ENCODE measurements at regions not wholly inside any gene's neighbourhood (a gene's known extent, or its start where the extent isn't known, plus 50 kb on each side); places are given as distances from the start of the nearest gene placed in this dataset.

GRCh38 chr10:123464430-123465323, 201.5 kb upstream of the GPR26 start:
- no peak overlapping the region for H3K4me3 Mint-ChIP-seq
- H3K27ac Mint-ChIP-seq, result no peak overlapping the region
- peaks cover 0 to 14% of the 10 kb centered on the region in 2 experiments for H3K27me3 ChIP-seq (replicated peaks in 1 of 2; ENCODE audit: control insufficient read depth in 2 of 2, extremely low read depth in 1 of 2, insufficient read depth in 2 of 2, low read length in 1 of 2)
- no peaks in the 10 kb centered on the region for H3K9me3 Mint-ChIP-seq
- no peaks in the 10 kb centered on the region for H3K4me1 Mint-ChIP-seq
- CTCF ChIA-PET, result no interaction called here
- ATAC-seq (replicated peaks in 1 of 4) (no peak), DNase-seq (no peak)
- no peak overlapping the region for H3K4me3 ChIP-seq (ENCODE audit: control insufficient read depth in 1 of 2, extremely low read depth in 1 of 2, low read length in 1 of 2)
- peaks cover 10 to 23% of the 10 kb centered on the region in 2 donors for H3K27me3 Mint-ChIP-seq
- H3K36me3 Mint-ChIP-seq, result no peaks in the 10 kb centered on the region
- H3K4me1 ChIP-seq (ENCODE audit: control insufficient read depth in 1 of 2, extremely low read depth in 1 of 2, insufficient read depth in 2 of 2, low read length in 2 of 2), result no peaks in the 10 kb centered on the region
- H3K9me3 ChIP-seq, result no peaks in the 10 kb centered on the region
- POLR2A ChIA-PET, result no interaction called here
- H3K27ac ChIP-seq (ENCODE audit: low read length), result no peak overlapping the region
- 42% methylated on average over 2 of the region's 3 CpGs for WGBS (ENCODE audit: insufficient coverage)
- no peaks in the 10 kb centered on the region for H3K36me3 ChIP-seq (ENCODE audit: control insufficient read depth in 2 of 2, extremely low read depth in 1 of 2, insufficient read depth in 1 of 2, low read length in 1 of 2)

GRCh38 chr10:123470336-123470921, 195.7 kb upstream of the GPR26 start:
- no peak overlapping the region for H3K27ac Mint-ChIP-seq
- peaks cover 0 to 18% of the 10 kb centered on the region in 2 experiments for H3K27me3 ChIP-seq (replicated peaks in 1 of 2; ENCODE audit: control insufficient read depth in 2 of 2, extremely low read depth in 1 of 2, insufficient read depth in 2 of 2, low read length in 1 of 2)
- H3K4me3 Mint-ChIP-seq, result no peak overlapping the region
- no peaks in the 10 kb centered on the region for H3K4me1 Mint-ChIP-seq
- no peaks in the 10 kb centered on the region for H3K9me3 Mint-ChIP-seq
- H3K9me3 ChIP-seq, result no peaks in the 10 kb centered on the region
- peaks cover 19% of the 10 kb centered on the region in 2 donors for H3K27me3 Mint-ChIP-seq
- no peak overlapping the region for H3K4me3 ChIP-seq (ENCODE audit: control insufficient read depth in 1 of 2, extremely low read depth in 1 of 2, low read length in 1 of 2)
- DNase-seq, result no peak
- WGBS (ENCODE audit: insufficient coverage), result 82% methylated on average over 2 of the region's 7 CpGs
- H3K36me3 ChIP-seq (ENCODE audit: control insufficient read depth in 2 of 2, extremely low read depth in 1 of 2, insufficient read depth in 1 of 2, low read length in 1 of 2), result no peaks in the 10 kb centered on the region
- POLR2A ChIA-PET, result no interaction called here
- H3K4me1 ChIP-seq (ENCODE audit: control insufficient read depth in 1 of 2, extremely low read depth in 1 of 2, insufficient read depth in 2 of 2, low read length in 2 of 2), result no peaks in the 10 kb centered on the region
- CTCF ChIA-PET, result no interaction called here
- no peak overlapping the region for H3K27ac ChIP-seq (ENCODE audit: low read length)
- ATAC-seq (replicated peaks in 1 of 4), result no peak
- H3K36me3 Mint-ChIP-seq, result no peaks in the 10 kb centered on the region

GRCh38 chr10:123471811-123472210, 194.3 kb upstream of the GPR26 start:
- POLR2A ChIA-PET, result no interaction called here
- no peak overlapping the region for H3K4me3 Mint-ChIP-seq
- H3K4me3 ChIP-seq (ENCODE audit: control insufficient read depth in 1 of 2, extremely low read depth in 1 of 2, low read length in 1 of 2), result no peak overlapping the region
- H3K4me1 Mint-ChIP-seq, result no peaks in the 10 kb centered on the region
- no peak overlapping the region for H3K27ac ChIP-seq (ENCODE audit: low read length)
- H3K9me3 Mint-ChIP-seq, result no peaks in the 10 kb centered on the region
- DNase-seq (no peak), ATAC-seq (replicated peaks in 1 of 4) (no peak)
- no peaks in the 10 kb centered on the region for H3K9me3 ChIP-seq
- H3K27ac Mint-ChIP-seq, result no peak overlapping the region
- CTCF ChIA-PET, result no interaction called here
- H3K27me3 ChIP-seq (replicated peaks in 1 of 2; ENCODE audit: control insufficient read depth in 2 of 2, extremely low read depth in 1 of 2, insufficient read depth in 2 of 2, low read length in 1 of 2), result peaks cover 0 to 18% of the 10 kb centered on the region in 2 experiments
- no peaks in the 10 kb centered on the region for H3K36me3 ChIP-seq (ENCODE audit: control insufficient read depth in 2 of 2, extremely low read depth in 1 of 2, insufficient read depth in 1 of 2, low read length in 1 of 2)
- no peaks in the 10 kb centered on the region for H3K4me1 ChIP-seq (ENCODE audit: control insufficient read depth in 1 of 2, extremely low read depth in 1 of 2, insufficient read depth in 2 of 2, low read length in 2 of 2)
- 100% methylated on average over 1 of the region's 1 CpG for WGBS (ENCODE audit: insufficient coverage)
- H3K27me3 Mint-ChIP-seq, result peaks cover 19 to 23% of the 10 kb centered on the region in 2 donors
- no peaks in the 10 kb centered on the region for H3K36me3 Mint-ChIP-seq

GRCh38 chr10:123472606-123473005, 193.5 kb upstream of the GPR26 start:
- Histone ChIP-seq H3K27ac (ENCODE audit: low read length) (no peak overlapping the region), H3K36me3 (ENCODE audit: control insufficient read depth in 2 of 2, extremely low read depth in 1 of 2, insufficient read depth in 1 of 2, low read length in 1 of 2) (no peaks in the 10 kb centered on the region), H3K4me1 (ENCODE audit: control insufficient read depth in 1 of 2, extremely low read depth in 1 of 2, insufficient read depth in 2 of 2, low read length in 2 of 2) (no peaks in the 10 kb centered on the region), H3K4me3 (ENCODE audit: control insufficient read depth in 1 of 2, extremely low read depth in 1 of 2, low read length in 1 of 2) (no peak overlapping the region), H3K27me3 (replicated peaks in 1 of 2; ENCODE audit: control insufficient read depth in 2 of 2, extremely low read depth in 1 of 2, insufficient read depth in 2 of 2, low read length in 1 of 2) (peaks cover 0 to 15% of the 10 kb centered on the region in 2 experiments), H3K9me3 (no peaks in the 10 kb centered on the region)
- ATAC-seq (replicated peaks in 1 of 4) (no peak), DNase-seq (no peak)
- CTCF ChIA-PET, result no interaction called here
- WGBS (ENCODE audit: insufficient coverage), result 24% methylated on average over 9 of the region's 9 CpGs
- Mint-ChIP-seq H3K9me3 (no peaks in the 10 kb centered on the region), H3K4me3 (no peak overlapping the region), H3K36me3 (no peaks in the 10 kb centered on the region), H3K27ac (no peak overlapping the region), H3K4me1 (no peaks in the 10 kb centered on the region), H3K27me3 (peaks cover 19 to 23% of the 10 kb centered on the region in 2 donors)
- POLR2A ChIA-PET, result no interaction called here

- Histone ChIP-seq H3K36me3 (ENCODE audit: control insufficient read depth in 2 of 2, extremely low read depth in 1 of 2, insufficient read depth in 1 of 2, low read length in 1 of 2) (no peaks in the 10 kb centered on the region), H3K27me3 (replicated peaks in 1 of 2; ENCODE audit: control insufficient read depth in 2 of 2, extremely low read depth in 1 of 2, insufficient read depth in 2 of 2, low read length in 1 of 2) (peaks cover 0 to 15% of the 10 kb centered on the region in 2 experiments), H3K9me3 (no peaks in the 10 kb centered on the region), H3K4me1 (ENCODE audit: control insufficient read depth in 1 of 2, extremely low read depth in 1 of 2, insufficient read depth in 2 of 2, low read length in 2 of 2) (no peaks in the 10 kb centered on the region), H3K27ac (ENCODE audit: low read length) (no peak overlapping the region), H3K4me3 (ENCODE audit: control insufficient read depth in 1 of 2, extremely low read depth in 1 of 2, low read length in 1 of 2) (no peak overlapping the region)
- no peaks in the 10 kb centered on the region for H3K36me3 Mint-ChIP-seq
- no peak for ATAC-seq (replicated peaks in 1 of 4)
- ChIA-PET CTCF (no interaction called here), POLR2A (no interaction called here)
- 64% methylated on average over 2 of the region's 4 CpGs for WGBS (ENCODE audit: insufficient coverage)
- no peaks in the 10 kb centered on the region for H3K4me1 Mint-ChIP-seq
- H3K27me3 Mint-ChIP-seq, result peaks cover 16 to 23% of the 10 kb centered on the region in 2 donors
- H3K9me3 Mint-ChIP-seq, result no peaks in the 10 kb centered on the region
- no peak for DNase-seq
- H3K27ac Mint-ChIP-seq, result no peak overlapping the region
- no peak overlapping the region for H3K4me3 Mint-ChIP-seq
Observed at GRCh38 chr10:123474700-123475099, 191.5 kb upstream of the GPR26 start.

- Histone ChIP-seq H3K36me3 (ENCODE audit: control insufficient read depth in 2 of 2, extremely low read depth in 1 of 2, insufficient read depth in 1 of 2, low read length in 1 of 2) (no peaks in the 10 kb centered on the region), H3K4me3 (ENCODE audit: control insufficient read depth in 1 of 2, extremely low read depth in 1 of 2, low read length in 1 of 2) (no peak overlapping the region), H3K4me1 (ENCODE audit: control insufficient read depth in 1 of 2, extremely low read depth in 1 of 2, insufficient read depth in 2 of 2, low read length in 2 of 2) (no peaks in the 10 kb centered on the region), H3K9me3 (no peaks in the 10 kb centered on the region), H3K27ac (ENCODE audit: low read length) (no peak overlapping the region), H3K27me3 (replicated peaks in 1 of 2; ENCODE audit: control insufficient read depth in 2 of 2, extremely low read depth in 1 of 2, insufficient read depth in 2 of 2, low read length in 1 of 2) (peaks cover 0 to 16% of the 10 kb centered on the region in 2 experiments)
- peaks cover 16 to 27% of the 10 kb centered on the region in 2 donors for H3K27me3 Mint-ChIP-seq
- POLR2A ChIA-PET, result no interaction called here
- DNase-seq, result no peak
- no peak for ATAC-seq (replicated peaks in 1 of 4)
- no peaks in the 10 kb centered on the region for H3K9me3 Mint-ChIP-seq
- no peak overlapping the region for H3K4me3 Mint-ChIP-seq
- WGBS (ENCODE audit: insufficient coverage), result no CpG with 5 or more reads among the region's 2 CpGs
- CTCF ChIA-PET, result interaction anchor here in 1 of 2 donors (0.8 kb wide), 1 partner anchor 94 kb away, joined by 3 read pairs; no protein-coding TSS in a partner anchor
- H3K27ac Mint-ChIP-seq, result no peak overlapping the region
- no peaks in the 10 kb centered on the region for H3K36me3 Mint-ChIP-seq
- H3K4me1 Mint-ChIP-seq, result no peaks in the 10 kb centered on the region
Observed at GRCh38 chr10:123475466-123475865, 190.7 kb upstream of the GPR26 start.

All from T-cell (primary cell).